SK-N-SH (cell line): ENCODE measurements at regions not wholly inside any gene's neighbourhood (a gene's known extent, or its start where the extent isn't known, plus 50 kb on each side); places are given as distances from the start of the nearest gene placed in this dataset.

Experiments used
- CTCF ChIA-PET: fragments of 300-600, 350-600 bp; formaldehyde crosslinking; extraction: SDS; loops from one replicate; lab custom pipeline; 2021; lab: Yijun Ruan, JAX
- POLR2A ChIA-PET: fragments of 350-600 bp; sonication (Branson Sonifier 250); formaldehyde crosslinking; extraction: SDS; loops from one replicate; lab custom pipeline; 2020; ENCODE audit warnings: antibody characterized with exemption, inconsistent platforms; lab: Yijun Ruan, JAX
- DNase-seq: peaks from one replicate; pipeline ENCODE4 v3.0.0; 2012
- H2AFZ ChIP-seq: fragments of 200-600 bp; sonication (generic); 2 replicates; pipeline ENCODE4 v1.8.1; 2016; ENCODE audit warnings: antibody characterized with exemption, mild to moderate bottlenecking, low read depth
- H3F3A ChIP-seq: fragments of 200-600 bp; sonication (generic); replicated peaks from 2 replicates; pipeline ENCODE3; 2016; ENCODE audit warnings: antibody characterized with exemption, mild to moderate bottlenecking; ENCODE audit not compliant: insufficient read depth
- H3K27ac ChIP-seq, 2 experiments: fragments of 200-500 bp in 1 of 2; fragments of 200-600 bp in 1 of 2; sonication (Bioruptor generic) in 1 of 2; sonication (generic), shearing (Covaris generic) in 1 of 2; 2 replicates each; pipeline versions ENCODE4 v1.5.1 to v1.6.1; 2014 to 2016; ENCODE audit warnings: low read depth in 2 of 2, inconsistent platforms in 1 of 2, low read length in 1 of 2, mild to moderate bottlenecking in 1 of 2, mixed read lengths in 1 of 2
- H3K27me3 ChIP-seq: fragments of 200-600 bp; sonication (generic), shearing (Covaris generic); 2 replicates; pipeline ENCODE4 v1.6.1; 2016; ENCODE audit warnings: mixed run types; ENCODE audit not compliant: insufficient read depth
- H3K36me3 ChIP-seq, 2 experiments: fragments of 200-500 bp in 1 of 2; fragments of 200-600 bp in 1 of 2; sonication (Bioruptor generic) in 1 of 2; sonication (generic) in 1 of 2; replicated peaks in 1 of 2; 2 replicates each; pipeline versions ENCODE3 to v1.5.1; 2014 to 2016; ENCODE audit warnings: low read length in 1 of 2, mild to moderate bottlenecking in 1 of 2; ENCODE audit not compliant: insufficient read depth in 2 of 2, control insufficient read depth in 1 of 2
- H3K4me1 ChIP-seq, 2 experiments: fragments of 200-500 bp in 1 of 2; fragments of 200-600 bp in 1 of 2; sonication (Bioruptor generic) in 1 of 2; sonication (generic), shearing (Covaris generic) in 1 of 2; 2 replicates each; pipeline versions ENCODE4 v1.5.1 to v1.6.1; 2014 to 2016; ENCODE audit warnings: low read depth in 1 of 2, low read length in 1 of 2, mixed run types in 1 of 2; ENCODE audit not compliant: insufficient read depth in 2 of 2, control insufficient read depth in 1 of 2
- H3K4me2 ChIP-seq: fragments of 200-600 bp; sonication (generic), shearing (Covaris generic); 2 replicates; pipeline ENCODE4 v1.6.1; 2017; ENCODE audit warnings: mixed run types
- H3K4me3 ChIP-seq, 2 experiments: fragments of 200-500 bp in 1 of 2; fragments of 200-600 bp in 1 of 2; sonication (Bioruptor generic) in 1 of 2; sonication (generic), shearing (Covaris generic) in 1 of 2; 2 replicates each; pipeline versions ENCODE4 v1.5.1 to v1.8.1; 2014 to 2016; ENCODE audit warnings: low read depth in 2 of 2, inconsistent platforms in 1 of 2, low read length in 1 of 2, mild to moderate bottlenecking in 1 of 2, mixed read lengths in 1 of 2, moderate library complexity in 1 of 2
- H3K79me2 ChIP-seq: fragments of 200-600 bp; sonication (generic); 2 replicates; pipeline ENCODE4 v1.8.1; 2017; ENCODE audit warnings: mild to moderate bottlenecking; ENCODE audit not compliant: insufficient read depth
- H3K9ac ChIP-seq: fragments of 200-600 bp; sonication (generic); 2 replicates; pipeline ENCODE4 v1.6.1; 2017; ENCODE audit warnings: mixed run types
- H3K9me2 ChIP-seq: fragments of 200-600 bp; sonication (generic); 2 replicates; pipeline ENCODE4 v1.6.1; 2017; ENCODE audit warnings: mixed run types
- H3K9me3 ChIP-seq: fragments of 200-600 bp; sonication (generic); 2 replicates; pipeline ENCODE4 v1.6.1; 2017; ENCODE audit warnings: mixed run types, mild to moderate bottlenecking, moderate library complexity
- H4K20me1 ChIP-seq: fragments of 200-600 bp; sonication (generic); 2 replicates; pipeline ENCODE4 v1.6.1; 2017; ENCODE audit warnings: mild to moderate bottlenecking, mixed run types; ENCODE audit not compliant: insufficient read depth
- EZH2phosphoT487 ChIP-seq: fragments of 200-600 bp; sonication (generic); IDR thresholded peaks from 2 replicates; pipeline ENCODE4 v1.6.1; 2017; ENCODE audit warnings: low read depth, mixed run types, mild to moderate bottlenecking, antibody characterized with exemption, moderate library complexity, borderline replicate concordance
- FOSL2 ChIP-seq: IDR thresholded peaks from 2 replicates; pipeline ENCODE4 v1.4.0; 2012; ENCODE audit warnings: low read depth, mild to moderate bottlenecking, moderate library complexity, borderline replicate concordance
- FOXM1 ChIP-seq: IDR thresholded peaks from 2 replicates; pipeline ENCODE4 v1.4.0; 2012; ENCODE audit warnings: low read depth, mild to moderate bottlenecking
- GABPA ChIP-seq: IDR thresholded peaks from 2 replicates; pipeline ENCODE4 v1.4.0; 2012; ENCODE audit warnings: low read depth, mild to moderate bottlenecking
- GATA2 ChIP-seq: sonication (generic); formaldehyde crosslinking; IDR thresholded peaks from 2 replicates; pipeline ENCODE4 v1.5.0; 2020; ENCODE audit warnings: mild to moderate bottlenecking, missing genetic modification reagents
- NFIC ChIP-seq: IDR thresholded peaks from 2 replicates; pipeline ENCODE4 v1.4.0; 2012; ENCODE audit warnings: borderline replicate concordance
- NRF1 ChIP-seq: IDR thresholded peaks from 2 replicates; pipeline ENCODE4 v1.6.1; 2012; ENCODE audit warnings: low read depth, mild to moderate bottlenecking, low read length
- RAD21 ChIP-seq: IDR thresholded peaks from 2 replicates; pipeline ENCODE4 v1.6.1; 2012; ENCODE audit warnings: mild to moderate bottlenecking, low read length
- RCOR1 ChIP-seq: fragments of 150-350 bp; IDR thresholded peaks from 2 replicates; pipeline ENCODE4 v1.6.1; 2017; ENCODE audit warnings: antibody characterized with exemption, low read length
- SIN3A ChIP-seq: IDR thresholded peaks from 2 replicates; pipeline ENCODE4 v1.6.1; 2012; ENCODE audit warnings: low read depth, mild to moderate bottlenecking, low read length, moderate library complexity, borderline replicate concordance
- SMC3 ChIP-seq: IDR thresholded peaks from 2 replicates; pipeline ENCODE4 v1.6.1; 2012; ENCODE audit warnings: low read depth, low read length, improper control_type of control experiment
- TAF1 ChIP-seq: IDR thresholded peaks from 2 replicates; pipeline ENCODE4 v1.6.1; 2012; ENCODE audit warnings: low read depth, mild to moderate bottlenecking, low read length, moderate library complexity, borderline replicate concordance
- TCF12 ChIP-seq: IDR thresholded peaks from 2 replicates; pipeline ENCODE4 v1.4.0; 2012
- TEAD4 ChIP-seq: IDR thresholded peaks from 2 replicates; pipeline ENCODE4 v1.4.0; 2012; ENCODE audit warnings: mild to moderate bottlenecking, borderline replicate concordance; ENCODE audit not compliant: insufficient read depth
- YY1 ChIP-seq: IDR thresholded peaks from 2 replicates; pipeline ENCODE4 v1.4.0; 2012; ENCODE audit warnings: low read depth, mild to moderate bottlenecking
- WGBS: methylation state at CpG from one replicate; pipeline ENCODE4 v1.1.6; 2017; ENCODE audit warnings: low lambda C conversion rate; 5-methylcytosine and 5-hydroxymethylcytosine counted together
- TF ChIP-seq, protein P1 (sequence below): IDR thresholded peaks from 2 replicates; pipeline ENCODE4 v1.4.0; 2012; ENCODE audit warnings: low read depth

DNA sequence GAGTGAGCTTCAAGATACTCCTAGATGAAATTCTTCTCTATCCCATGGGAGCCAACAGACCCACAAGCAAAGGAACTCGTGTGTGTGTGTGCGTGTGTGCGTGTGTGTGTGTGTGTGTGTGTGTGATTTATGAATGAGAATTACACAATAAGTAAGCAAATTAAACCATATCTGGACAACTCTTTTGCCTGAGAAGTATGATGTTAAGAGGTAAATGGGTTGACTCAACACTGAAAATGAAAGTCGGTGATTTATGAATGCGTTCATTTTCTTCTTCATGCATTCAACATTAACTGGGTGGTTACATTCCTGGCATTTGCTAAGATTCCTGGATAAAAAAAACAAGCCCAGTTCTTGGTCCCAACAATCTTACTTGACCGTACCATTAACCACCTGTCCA, 171.3 kb upstream of the ZNF462 start:
- Histone ChIP-seq H3K27ac (no peak overlapping the region), H4K20me1 (no peaks in the 10 kb centered on the region), H3K36me3 (no peaks in the 10 kb centered on the region), H3K4me1 (peaks cover 0 to 2% of the 10 kb centered on the region in 2 experiments; a peak in 2 of 4 replicates), H3F3A (no peaks in the 10 kb centered on the region), H3K4me2 (no peak overlapping the region), H3K4me3 (no peak overlapping the region), H3K9me2 (no peaks in the 10 kb centered on the region), H3K79me2 (no peaks in the 10 kb centered on the region), H2AFZ (no peak overlapping the region), H3K9me3 (no peaks in the 10 kb centered on the region), H3K9ac (no peak overlapping the region), H3K27me3 (no peaks in the 10 kb centered on the region)
- TF ChIP-seq EZH2phosphoT487 = no peak
- TF ChIP-seq NFIC = no peak
- TF ChIP-seq FOXM1 = no peak
- TF ChIP-seq SMC3 = no peak
- no peak for TF ChIP-seq RCOR1
- no peak for TF ChIP-seq SIN3A
- no peak for TF ChIP-seq TCF12
- TF ChIP-seq RAD21 = no peak
- no peak for TF ChIP-seq NRF1
- no peak for TF ChIP-seq GABPA
- TF ChIP-seq GATA2 (CRISPR knock-in tag) = no peak
- TF ChIP-seq, protein P1, sequence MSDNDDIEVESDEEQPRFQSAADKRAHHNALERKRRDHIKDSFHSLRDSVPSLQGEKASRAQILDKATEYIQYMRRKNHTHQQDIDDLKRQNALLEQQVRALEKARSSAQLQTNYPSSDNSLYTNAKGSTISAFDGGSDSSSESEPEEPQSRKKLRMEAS = no peak
- DNase-seq = no peak
- 62% methylated on average over 6 of the region's 6 CpGs for WGBS
- ChIA-PET POLR2A (no interaction called here), CTCF (no interaction called here)

DNA sequence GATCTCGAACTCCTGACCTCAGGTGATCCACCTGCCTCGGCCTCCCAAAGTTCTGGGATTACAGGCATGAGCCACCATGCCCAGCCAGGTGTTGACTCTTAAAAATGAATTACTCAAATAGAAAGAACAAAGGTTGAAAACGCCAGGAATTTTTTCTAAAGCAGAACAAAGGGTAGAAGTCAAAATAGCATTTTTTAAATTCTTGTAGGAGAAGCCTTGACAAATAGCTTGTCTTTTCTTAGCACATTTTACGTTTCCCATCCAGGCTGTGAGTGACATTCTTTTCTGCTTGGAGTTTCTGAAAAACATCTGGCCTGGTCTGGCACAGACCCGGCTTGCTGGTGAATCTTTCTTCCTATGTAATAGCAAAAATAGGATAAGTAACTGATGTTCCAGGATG, 169.4 kb upstream of the ZNF462 start:
- no peaks in the 10 kb centered on the region for H4K20me1 ChIP-seq
- H3K9ac ChIP-seq = no peak overlapping the region
- H3K79me2 ChIP-seq = no peaks in the 10 kb centered on the region
- 33% methylated on average over 5 of the region's 5 CpGs for WGBS
- TF ChIP-seq EZH2phosphoT487 (no peak), TAF1 (no peak), TEAD4 (no peak), YY1 (no peak), FOSL2 (no peak)
- H3K4me1 ChIP-seq = peaks cover 3 to 17% of the 10 kb centered on the region in 2 experiments; a peak in 2 of 4 replicates
- no peaks in the 10 kb centered on the region for H3K27me3 ChIP-seq
- H3K4me3 ChIP-seq = no peak overlapping the region
- H3K4me2 ChIP-seq = no peak overlapping the region
- H3K9me3 ChIP-seq = no peaks in the 10 kb centered on the region
- no peaks in the 10 kb centered on the region for H3K9me2 ChIP-seq
- ChIA-PET POLR2A (no interaction called here), CTCF (interaction anchor here (1.3 kb wide), 1 partner anchor 12 kb away, joined by 3 read pairs; no protein-coding TSS in a partner anchor)
- no peaks in the 10 kb centered on the region for H3F3A ChIP-seq
- no peak for DNase-seq
- H3K36me3 ChIP-seq = no peaks in the 10 kb centered on the region
- H2AFZ ChIP-seq = no peak overlapping the region
- H3K27ac ChIP-seq = no peak overlapping the region
